NK-92 (cell line): ENCODE measurements at regions not wholly inside any gene's neighbourhood (a gene's known extent, or its start where the extent isn't known, plus 50 kb on each side); places are given as distances from the start of the nearest gene placed in this dataset.

Experiments used
- DNase-seq: peaks from one replicate; lab custom pipeline; 2025; ENCODE audit not compliant: unreplicated experiment; lab: John Stamatoyannopoulos, UW

GRCh38 chr1:229047161-229047839, 223.6 kb upstream of the RAB4A start:
- no peak for DNase-seq

DNA sequence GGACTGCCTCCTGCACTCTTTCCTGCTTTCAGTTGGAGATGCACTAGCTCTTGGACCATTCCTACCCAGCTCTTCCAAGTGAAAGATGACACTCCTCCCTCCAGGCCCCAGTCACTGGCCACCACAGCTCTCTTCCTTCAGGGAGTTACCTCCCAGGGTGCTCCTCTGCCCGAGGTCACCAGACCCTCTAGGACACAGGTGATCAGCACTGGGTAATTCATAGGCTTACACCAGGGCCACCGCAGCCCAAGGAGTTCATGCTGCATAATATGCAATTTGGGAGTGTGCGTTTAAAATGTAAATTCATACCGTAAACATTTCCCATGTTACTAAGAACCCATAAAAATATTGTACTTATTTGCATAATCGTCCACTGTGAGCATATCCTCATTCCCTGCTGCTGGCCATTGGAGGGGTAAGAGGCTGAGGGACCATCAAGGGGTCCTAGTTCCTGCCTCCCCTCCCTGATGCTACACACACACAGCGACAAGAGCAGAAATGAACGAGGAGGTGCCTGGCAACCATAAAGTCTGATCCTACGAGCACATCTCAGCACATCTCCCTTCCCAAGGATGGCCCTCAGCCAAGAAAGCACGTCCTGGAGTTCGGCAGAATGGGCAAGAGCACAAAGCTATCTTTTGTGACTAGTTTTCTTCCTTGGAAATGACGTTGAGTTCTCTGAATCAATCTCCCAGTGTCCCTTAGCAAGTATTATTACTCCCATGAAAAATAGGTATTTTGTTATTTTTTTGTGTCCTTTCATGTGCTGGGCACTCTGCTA, 222.9 kb upstream of the RAB4A start:
- no peak for DNase-seq

GRCh38 chr1:229048896-229049295, 222.0 kb upstream of the RAB4A start:
- DNase-seq, result no peak

GRCh38 chr1:229056046-229056445, 214.9 kb upstream of the RAB4A start:
- no peak for DNase-seq

GRCh38 chr1:229058111-229058561, 212.8 kb upstream of the RAB4A start:
- no peak for DNase-seq

DNA sequence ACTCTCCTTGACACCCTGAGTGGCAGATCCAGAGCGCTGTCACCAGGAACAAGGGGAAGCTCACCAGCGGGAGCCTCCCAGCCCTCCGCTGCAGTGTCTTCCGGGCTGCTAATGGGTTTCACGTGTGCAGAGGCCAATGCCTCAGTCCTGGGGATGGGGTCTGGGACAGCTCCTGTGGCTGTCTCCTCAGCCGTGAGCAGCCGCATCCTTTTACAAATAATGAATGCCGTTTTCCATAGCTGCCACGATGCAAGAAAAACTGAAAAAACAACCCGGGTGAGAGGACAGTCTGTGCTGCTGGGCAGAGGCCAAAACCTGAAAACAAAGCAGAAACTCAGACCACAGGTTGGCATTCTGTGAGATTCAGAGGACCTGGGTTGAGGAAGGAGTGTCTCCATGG, 212.2 kb upstream of the RAB4A start:
- DNase-seq, result no peak

DNA sequence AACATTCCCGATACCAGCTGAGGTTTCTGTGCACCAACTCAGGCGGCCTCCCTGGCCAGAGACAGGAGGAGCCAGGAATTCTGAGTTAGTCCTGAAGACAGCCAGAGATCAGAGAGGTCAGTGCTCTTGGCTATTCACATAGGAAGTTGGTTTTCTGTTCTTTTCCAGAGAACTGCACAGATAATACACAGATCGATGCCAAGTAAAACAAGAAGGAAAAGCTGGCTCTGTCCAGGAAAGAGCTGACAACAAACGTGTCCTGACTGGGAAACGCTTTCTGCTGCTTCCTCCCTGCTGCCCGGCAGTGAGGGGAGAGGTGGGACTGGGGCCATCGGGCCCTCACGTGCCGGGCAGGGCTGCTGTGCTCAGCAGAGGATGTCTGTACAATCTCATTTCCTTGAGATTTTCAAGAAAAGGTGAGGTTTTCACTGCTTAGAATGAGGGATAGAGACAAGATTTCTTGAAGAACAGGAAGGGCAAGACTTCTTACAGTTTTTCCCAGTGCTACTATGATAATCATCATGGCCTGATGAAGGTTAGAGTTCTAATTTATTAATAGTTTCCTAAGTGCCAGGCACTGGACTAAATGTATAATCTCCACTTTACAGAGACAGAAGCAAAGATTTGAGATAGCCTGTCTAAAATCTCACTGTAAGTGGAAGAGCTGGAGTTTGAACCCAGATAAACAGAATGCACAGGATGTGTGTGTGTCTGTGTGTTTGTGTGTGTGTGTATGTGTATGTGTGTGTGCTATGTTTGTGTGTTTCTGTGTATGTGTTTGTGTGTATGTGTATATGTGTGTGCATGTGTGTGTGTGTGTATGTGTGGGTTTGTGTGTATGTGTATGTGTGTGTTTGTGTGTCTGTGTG, 211.0 kb upstream of the RAB4A start:
- DNase-seq, result no peak

GRCh38 chr1:229062135-229062534, 208.8 kb upstream of the RAB4A start:
- no peak for DNase-seq

DNA sequence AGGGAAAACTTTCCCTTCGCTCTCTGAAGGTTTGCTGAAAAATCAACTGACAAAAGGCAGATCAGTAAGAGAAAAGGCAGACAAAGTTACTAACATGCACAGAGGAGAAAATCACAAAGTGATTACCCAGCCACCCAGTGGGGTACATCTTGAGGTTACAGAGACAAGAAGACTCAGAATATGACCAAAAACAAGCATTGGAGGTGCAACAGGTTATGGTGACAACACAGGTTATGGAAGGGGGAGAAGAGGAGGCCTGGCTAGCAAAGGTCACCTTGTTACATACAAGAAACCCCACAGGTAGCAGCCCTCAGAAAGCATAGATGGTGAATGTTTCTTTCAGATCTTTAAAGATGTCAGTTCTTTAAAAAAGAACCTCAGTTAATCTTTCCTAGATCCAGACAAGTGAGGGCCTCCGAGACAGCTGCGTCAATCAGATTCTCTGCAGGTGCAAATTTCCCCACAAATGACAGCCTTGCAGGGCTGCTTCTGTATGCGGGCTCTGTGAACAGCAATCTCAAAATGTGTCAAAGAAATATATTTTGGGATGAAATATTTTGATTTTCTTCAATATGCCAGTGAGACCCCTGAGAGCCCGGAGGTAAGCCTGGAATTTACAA, 207.6 kb upstream of the RAB4A start:
- no peak for DNase-seq

GRCh38 chr1:229064320-229065168, 206.4 kb upstream of the RAB4A start:
- DNase-seq, result no peak

GRCh38 chr1:229065613-229066012, 205.3 kb upstream of the RAB4A start:
- no peak for DNase-seq

DNA sequence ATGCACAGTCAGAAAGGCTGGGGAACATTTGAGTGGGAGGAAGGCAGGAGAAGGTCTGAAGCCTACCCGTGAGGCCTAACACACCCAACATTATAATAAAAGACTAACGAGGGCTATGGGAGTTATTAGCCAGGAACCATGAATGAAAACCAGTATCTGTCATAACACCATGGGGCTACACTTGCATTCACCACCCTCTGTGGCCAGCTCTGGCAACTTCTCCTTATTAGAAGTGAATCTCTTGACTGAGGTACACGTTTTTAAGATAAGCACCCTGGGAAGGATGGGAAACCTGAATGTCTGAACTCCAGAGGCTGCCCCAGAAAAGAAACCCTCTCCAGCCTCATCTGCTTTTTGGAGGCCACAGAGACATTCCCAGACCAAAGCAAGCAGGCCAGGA, 204.3 kb upstream of the RAB4A start:
- no peak for DNase-seq

GRCh38 chr1:229067546-229067945, 203.4 kb upstream of the RAB4A start:
- DNase-seq, result no peak

DNA sequence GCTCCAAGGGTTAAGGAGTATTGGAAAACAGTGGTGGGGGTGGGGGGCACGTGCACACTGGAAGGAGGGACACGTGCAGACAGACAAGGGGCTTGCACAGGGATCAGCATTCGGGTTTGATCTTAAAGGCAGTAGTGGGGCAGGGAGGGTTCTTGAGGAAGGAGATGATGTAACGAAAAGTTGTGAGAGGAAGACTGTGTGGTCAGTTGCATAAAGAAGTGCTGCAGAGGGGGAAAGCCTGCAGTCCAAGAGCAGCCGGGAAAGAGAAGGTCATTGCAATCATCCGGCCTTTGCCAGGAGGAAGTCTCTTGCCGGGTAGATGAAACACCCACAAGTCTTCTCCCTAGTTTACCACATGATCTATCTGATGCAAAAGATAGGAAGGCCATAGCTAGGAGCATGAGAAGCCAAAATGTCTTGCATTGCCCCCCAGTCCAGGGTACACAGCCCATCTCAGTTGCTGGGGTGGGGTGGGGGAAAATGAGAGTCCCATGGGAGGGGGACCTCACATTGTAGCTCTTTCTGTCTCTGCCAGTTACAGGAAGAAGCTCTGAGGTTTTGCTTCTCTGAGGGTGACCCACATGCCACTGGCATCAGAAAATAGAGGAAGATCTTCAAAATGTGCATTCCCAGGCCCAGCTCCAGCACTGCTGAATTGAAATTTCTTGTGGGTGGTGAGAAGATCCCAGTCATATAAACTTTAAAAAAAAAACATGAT, 202.5 kb upstream of the RAB4A start:
- DNase-seq, result no peak

DNA sequence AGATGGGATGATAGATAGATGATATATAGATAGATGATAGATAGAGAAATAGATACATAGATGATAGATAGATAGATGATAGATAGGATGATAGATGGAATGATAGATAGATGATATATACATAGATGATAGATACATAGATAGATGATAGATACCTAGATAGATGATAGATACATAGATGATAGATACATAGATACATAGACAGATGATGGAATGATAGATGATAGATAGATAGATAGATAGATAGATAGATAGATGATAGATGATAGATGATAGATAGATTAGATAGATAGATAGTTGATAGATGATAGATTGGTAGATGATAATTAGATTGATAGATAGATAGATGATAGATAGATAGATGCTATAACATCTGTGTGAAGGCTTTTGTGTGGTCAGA, 201.7 kb upstream of the RAB4A start:
- DNase-seq, result no peak

GRCh38 chr1:229070168-229070567, 200.7 kb upstream of the RAB4A start:
- DNase-seq, result no peak

GRCh38 chr1:229073251-229073650, 197.7 kb upstream of the RAB4A start:
- DNase-seq, result no peak

- no peak for DNase-seq
These were observed 195.7 kb upstream of the RAB4A start for GRCh38 chr1:229075217-229075616.

DNA sequence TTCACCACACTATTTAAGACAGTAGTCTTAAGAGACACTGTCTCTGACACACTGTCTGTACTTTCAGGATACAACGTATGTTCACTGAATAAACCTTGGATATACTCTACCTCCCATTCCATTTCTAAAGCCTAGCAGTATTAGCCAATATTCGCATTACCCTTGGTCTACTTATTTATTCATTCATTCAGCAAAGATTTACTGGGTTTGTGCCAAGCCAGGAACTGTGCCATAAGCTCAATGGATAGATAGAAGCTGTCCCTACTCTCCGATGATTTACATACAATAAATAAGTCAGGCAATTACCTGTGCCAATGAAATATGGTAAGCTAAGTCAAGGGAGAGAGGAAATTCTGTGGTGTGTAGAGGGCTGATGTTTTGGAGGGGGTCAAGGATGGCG, 195.2 kb upstream of the RAB4A start:
- no peak for DNase-seq

- no peak for DNase-seq
These were observed 194.7 kb upstream of the RAB4A start for GRCh38 chr1:229076195-229076594.
